DOHH2 (cell line): ENCODE measurements at regions not wholly inside any gene's neighbourhood (a gene's known extent, or its start where the extent isn't known, plus 50 kb on each side); places are given as distances from the start of the nearest gene placed in this dataset.

ENCODE experiments used
- H3F3A ChIP-seq: fragments of 200-600 bp; sonication (generic), shearing (Covaris generic); 2 replicates; pipeline ENCODE4 v1.6.0; 2016; ENCODE audit warnings: antibody characterized with exemption, mild to moderate bottlenecking; ENCODE audit not compliant: control insufficient read depth, insufficient read depth
- H3K27ac ChIP-seq: fragments of 200-600 bp; sonication (generic); 2 replicates; pipeline ENCODE4 v1.5.1; 2014; ENCODE audit warnings: low read depth, mild to moderate bottlenecking, low read length, moderate library complexity
- H3K27me3 ChIP-seq: fragments of 200-600 bp; sonication (generic); 2 replicates; pipeline ENCODE4 v1.6.1; 2014; ENCODE audit warnings: mild to moderate bottlenecking, low read length, mixed read lengths; ENCODE audit not compliant: control insufficient read depth
- H3K36me3 ChIP-seq: fragments of 200-600 bp; sonication (generic); 2 replicates; pipeline ENCODE4 v1.6.1; 2014; ENCODE audit warnings: mild to moderate bottlenecking, low read length, moderate library complexity, mixed read lengths; ENCODE audit not compliant: control insufficient read depth
- H3K4me1 ChIP-seq: fragments of 200-600 bp; sonication (generic); 2 replicates; pipeline ENCODE4 v1.6.1; 2014; ENCODE audit warnings: mild to moderate bottlenecking, low read length, mixed read lengths; ENCODE audit not compliant: control insufficient read depth
- H3K4me2 ChIP-seq: fragments of 200-600 bp; sonication (generic); 2 replicates; pipeline ENCODE4 v1.6.0; 2014; ENCODE audit warnings: mild to moderate bottlenecking, low read length, moderate library complexity
- H3K4me3 ChIP-seq: fragments of 200-600 bp; sonication (generic); 2 replicates; pipeline ENCODE4 v1.5.1; 2014; ENCODE audit warnings: mild to moderate bottlenecking, low read length, mixed read lengths
- H3K79me2 ChIP-seq: fragments of 200-600 bp; sonication (generic); 2 replicates; pipeline ENCODE4 v1.6.1; 2014; ENCODE audit warnings: mild to moderate bottlenecking, low read length, mixed read lengths; ENCODE audit not compliant: control insufficient read depth
- H3K9me2 ChIP-seq: fragments of 200-600 bp; sonication (generic); replicated peaks from 2 replicates; pipeline ENCODE4 v1.6.1; 2014; ENCODE audit warnings: mild to moderate bottlenecking, low read length, mixed read lengths; ENCODE audit not compliant: control insufficient read depth
- H3K9me3 ChIP-seq: fragments of 200-600 bp; sonication (generic); 2 replicates; pipeline ENCODE4 v1.6.1; 2014; ENCODE audit warnings: antibody characterized with exemption, low read length, mixed read lengths; ENCODE audit not compliant: control insufficient read depth, insufficient read depth
- H4K20me1 ChIP-seq: fragments of 200-600 bp; sonication (generic); 2 replicates; pipeline ENCODE4 v1.6.0; 2014; ENCODE audit warnings: low read depth, mild to moderate bottlenecking, antibody characterized with exemption, low read length, moderate library complexity; ENCODE audit not compliant: control insufficient read depth, insufficient read depth
- EZH2phosphoT487 ChIP-seq: fragments of 200-600 bp; sonication (generic); IDR thresholded peaks from 2 replicates; pipeline ENCODE4 v1.6.1; 2017; ENCODE audit warnings: borderline replicate concordance, mild to moderate bottlenecking, antibody characterized with exemption, low read length, moderate library complexity, mixed read lengths
- TF ChIP-seq, protein P1 (sequence below): fragments of 200-600 bp; sonication (generic); IDR thresholded peaks from one replicate; pipeline ENCODE4 v1.5.1; 2014; ENCODE audit warnings: antibody characterized with exemption, mild to moderate bottlenecking, low read depth, low read length; ENCODE audit not compliant: poor library complexity, severe bottlenecking

DNA sequence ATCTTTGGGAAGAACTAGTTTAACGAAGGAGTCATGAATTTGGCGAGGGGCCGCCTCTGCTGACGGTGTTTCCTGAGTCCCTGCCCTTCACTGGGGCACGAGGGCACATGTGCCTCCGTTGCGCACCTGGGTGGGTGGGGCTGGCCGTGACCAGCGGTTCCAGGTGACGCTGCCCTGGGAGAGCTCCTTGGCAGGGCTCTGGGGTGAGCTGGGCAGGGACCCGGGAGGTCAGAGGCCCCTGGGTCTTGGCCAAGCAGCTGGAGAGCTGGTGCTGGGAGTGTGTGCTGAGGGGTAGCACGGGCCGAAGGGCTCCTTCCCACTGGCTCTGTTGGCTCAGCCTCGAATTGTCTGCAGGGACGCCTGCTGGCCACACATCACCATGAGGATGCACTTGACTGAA, 104.6 kb downstream of the RTP5 start:
- Histone ChIP-seq H3K9me2 (no peaks in the 10 kb centered on the region), H3K36me3 (no peaks in the 10 kb centered on the region), H3K27me3 (no peaks in the 10 kb centered on the region), H4K20me1 (no peaks in the 10 kb centered on the region), H3F3A (no peaks in the 10 kb centered on the region), H3K79me2 (no peaks in the 10 kb centered on the region), H3K9me3 (peaks cover 5% of the 10 kb centered on the region; the same call in 1 of the 2 replicates), H3K4me2 (no peak overlapping the region), H3K4me1 (peaks cover 13% of the 10 kb centered on the region), H3K27ac (no peak overlapping the region), H3K4me3 (no peak overlapping the region)
- TF ChIP-seq EZH2phosphoT487 = no peak
- TF ChIP-seq, protein P1, sequence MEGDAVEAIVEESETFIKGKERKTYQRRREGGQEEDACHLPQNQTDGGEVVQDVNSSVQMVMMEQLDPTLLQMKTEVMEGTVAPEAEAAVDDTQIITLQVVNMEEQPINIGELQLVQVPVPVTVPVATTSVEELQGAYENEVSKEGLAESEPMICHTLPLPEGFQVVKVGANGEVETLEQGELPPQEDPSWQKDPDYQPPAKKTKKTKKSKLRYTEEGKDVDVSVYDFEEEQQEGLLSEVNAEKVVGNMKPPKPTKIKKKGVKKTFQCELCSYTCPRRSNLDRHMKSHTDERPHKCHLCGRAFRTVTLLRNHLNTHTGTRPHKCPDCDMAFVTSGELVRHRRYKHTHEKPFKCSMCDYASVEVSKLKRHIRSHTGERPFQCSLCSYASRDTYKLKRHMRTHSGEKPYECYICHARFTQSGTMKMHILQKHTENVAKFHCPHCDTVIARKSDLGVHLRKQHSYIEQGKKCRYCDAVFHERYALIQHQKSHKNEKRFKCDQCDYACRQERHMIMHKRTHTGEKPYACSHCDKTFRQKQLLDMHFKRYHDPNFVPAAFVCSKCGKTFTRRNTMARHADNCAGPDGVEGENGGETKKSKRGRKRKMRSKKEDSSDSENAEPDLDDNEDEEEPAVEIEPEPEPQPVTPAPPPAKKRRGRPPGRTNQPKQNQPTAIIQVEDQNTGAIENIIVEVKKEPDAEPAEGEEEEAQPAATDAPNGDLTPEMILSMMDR = no peak

DNA sequence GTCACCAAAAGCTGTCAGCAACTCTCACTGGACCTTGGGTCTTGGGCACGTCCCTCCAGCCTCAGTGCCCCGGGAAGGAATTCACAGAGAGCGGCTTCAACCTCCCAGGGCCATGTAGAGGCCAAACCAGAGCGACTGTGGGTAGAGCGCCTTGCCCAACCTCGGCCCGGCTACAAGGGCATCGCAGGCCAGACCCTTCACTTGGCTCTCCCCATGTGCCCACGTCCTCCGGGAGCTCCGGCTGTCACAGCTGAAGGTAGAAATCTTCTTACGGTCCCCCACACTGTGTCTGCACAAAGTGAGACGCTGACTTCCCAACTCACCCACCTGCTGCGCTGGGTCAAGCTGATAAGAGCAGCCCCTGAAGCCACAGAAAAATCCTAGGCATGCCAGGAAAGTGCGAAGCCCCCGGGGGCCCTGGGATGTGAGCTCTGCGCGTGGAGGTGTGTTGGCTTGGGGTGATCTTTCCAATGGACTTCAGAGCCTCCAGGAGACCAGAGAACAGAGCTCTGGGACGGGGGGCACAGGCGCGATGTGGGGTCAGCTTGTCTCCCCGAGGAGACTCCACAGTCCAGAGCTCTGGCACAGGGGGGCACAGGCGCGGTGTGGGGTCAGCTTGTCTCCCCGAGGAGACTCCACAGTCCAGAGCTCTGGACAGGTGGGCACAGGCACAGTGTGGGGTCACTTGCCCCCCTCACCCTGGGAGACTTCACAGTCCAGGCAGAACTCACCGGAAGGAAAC, 105.5 kb downstream of the RTP5 start:
- TF ChIP-seq, protein P1 = no peak
- no peak for TF ChIP-seq EZH2phosphoT487

DNA sequence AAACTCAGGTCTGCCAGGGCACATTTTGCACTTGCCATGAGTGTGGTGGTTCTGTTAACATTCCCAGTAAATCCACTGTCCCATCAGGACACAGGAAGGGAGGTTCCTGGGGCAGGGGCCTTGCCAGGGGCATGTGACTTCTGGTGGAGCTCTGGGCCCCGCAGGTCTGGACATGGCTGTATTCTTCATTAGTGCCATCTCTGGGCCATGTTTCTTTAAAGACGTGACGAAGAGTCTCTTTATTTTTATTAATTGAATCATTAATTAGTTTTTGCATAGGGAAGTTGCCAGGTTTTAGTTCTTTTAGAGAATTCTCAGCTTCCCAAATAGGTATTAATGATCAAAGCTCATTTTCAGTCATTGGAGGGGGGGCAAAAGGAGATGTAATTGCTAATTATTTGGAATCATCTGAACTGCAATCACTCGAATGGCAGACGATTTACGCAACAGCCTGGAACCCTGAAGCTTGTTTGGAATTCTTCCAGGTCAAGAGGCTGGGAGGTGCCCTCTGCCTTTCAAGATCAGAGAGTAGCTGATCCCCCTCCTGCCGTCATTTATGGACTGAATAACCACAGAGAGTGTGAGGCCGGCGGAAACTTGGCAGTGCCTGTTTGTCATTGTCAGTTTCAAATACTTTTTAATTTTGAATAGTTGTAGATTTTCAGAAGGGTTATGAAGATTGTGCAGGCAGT, 106.2 kb downstream of the RTP5 start:
- Histone ChIP-seq H3K79me2 (no peaks in the 10 kb centered on the region), H3K27me3 (no peaks in the 10 kb centered on the region), H3F3A (no peaks in the 10 kb centered on the region), H3K4me1 (peaks cover 13% of the 10 kb centered on the region), H3K9me3 (peaks cover 3% of the 10 kb centered on the region; the same call in 1 of the 2 replicates), H3K4me2 (no peak overlapping the region), H4K20me1 (no peaks in the 10 kb centered on the region), H3K9me2 (no peaks in the 10 kb centered on the region), H3K4me3 (no peak overlapping the region), H3K27ac (no peak overlapping the region), H3K36me3 (no peaks in the 10 kb centered on the region)
- no peak for TF ChIP-seq EZH2phosphoT487
- TF ChIP-seq, protein P1 = no peak

More for the DNA sequence above, 105.5 kb downstream of the RTP5 start:
- Histone ChIP-seq H3K36me3 (no peaks in the 10 kb centered on the region), H3K4me2 (no peak overlapping the region), H3K27me3 (no peaks in the 10 kb centered on the region), H4K20me1 (no peaks in the 10 kb centered on the region), H3K4me3 (no peak overlapping the region), H3K4me1 (peaks cover 13% of the 10 kb centered on the region), H3K9me3 (peaks cover 3% of the 10 kb centered on the region; the same call in 1 of the 2 replicates), H3K9me2 (no peaks in the 10 kb centered on the region), H3K27ac (no peak overlapping the region), H3K79me2 (no peaks in the 10 kb centered on the region), H3F3A (no peaks in the 10 kb centered on the region)
